A549 (cell line): ENCODE measurements at regions not wholly inside any gene's neighbourhood (a gene's known extent, or its start where the extent isn't known, plus 50 kb on each side); places are given as distances from the start of the nearest gene placed in this dataset.

Source experiments
- NR3C1 ChIP-seq: fragments of >200 bp; sonication (Bioruptor Twin); formaldehyde crosslinking; IDR thresholded peaks from 3 replicates; pipeline ENCODE4 v1.6.1; 2017
- POLR2A ChIP-seq: IDR thresholded peaks from 2 replicates; pipeline ENCODE4 v1.6.1; 2012; ENCODE audit warnings: mild to moderate bottlenecking, low read length
- TF ChIP-seq, protein P1 (sequence below): fragments of >200 bp; sonication (Bioruptor Twin); formaldehyde crosslinking; IDR thresholded peaks from 3 replicates; pipeline ENCODE4 v1.5.1; 2016

DNA sequence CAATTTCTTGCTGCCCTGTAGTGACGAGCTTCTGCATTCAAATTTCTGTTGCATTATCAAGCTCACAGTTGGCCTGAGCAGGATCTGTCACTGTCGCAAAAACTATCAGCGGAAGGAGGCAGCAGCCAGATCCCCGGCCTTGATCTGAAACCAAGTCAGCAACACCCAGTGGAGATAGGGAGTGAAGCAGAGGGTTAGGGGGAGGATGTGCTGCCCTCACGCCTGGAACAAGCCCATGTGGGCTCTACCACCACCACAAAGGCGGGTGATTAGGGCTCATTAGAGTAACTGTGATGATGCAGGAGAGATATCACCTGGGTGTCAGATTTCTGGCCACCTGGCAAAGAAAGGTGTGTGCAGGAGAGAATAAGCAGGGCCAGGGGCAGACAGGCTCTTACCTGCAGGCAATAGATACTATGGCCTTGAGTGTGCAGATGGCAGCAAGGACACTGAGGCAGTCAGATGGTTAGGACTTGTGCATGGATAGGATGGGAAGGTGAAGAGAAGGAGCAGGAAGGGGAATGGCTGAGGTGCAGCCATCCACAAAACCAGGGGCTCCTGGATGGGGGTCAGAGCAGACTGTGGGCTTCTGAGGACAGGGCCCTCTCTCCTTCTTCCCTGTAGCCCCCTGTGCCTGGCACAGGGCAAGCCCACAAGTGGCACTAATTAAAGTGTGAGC is 417.3 kb downstream of the RPS24 start:
- TF ChIP-seq, protein P1, sequence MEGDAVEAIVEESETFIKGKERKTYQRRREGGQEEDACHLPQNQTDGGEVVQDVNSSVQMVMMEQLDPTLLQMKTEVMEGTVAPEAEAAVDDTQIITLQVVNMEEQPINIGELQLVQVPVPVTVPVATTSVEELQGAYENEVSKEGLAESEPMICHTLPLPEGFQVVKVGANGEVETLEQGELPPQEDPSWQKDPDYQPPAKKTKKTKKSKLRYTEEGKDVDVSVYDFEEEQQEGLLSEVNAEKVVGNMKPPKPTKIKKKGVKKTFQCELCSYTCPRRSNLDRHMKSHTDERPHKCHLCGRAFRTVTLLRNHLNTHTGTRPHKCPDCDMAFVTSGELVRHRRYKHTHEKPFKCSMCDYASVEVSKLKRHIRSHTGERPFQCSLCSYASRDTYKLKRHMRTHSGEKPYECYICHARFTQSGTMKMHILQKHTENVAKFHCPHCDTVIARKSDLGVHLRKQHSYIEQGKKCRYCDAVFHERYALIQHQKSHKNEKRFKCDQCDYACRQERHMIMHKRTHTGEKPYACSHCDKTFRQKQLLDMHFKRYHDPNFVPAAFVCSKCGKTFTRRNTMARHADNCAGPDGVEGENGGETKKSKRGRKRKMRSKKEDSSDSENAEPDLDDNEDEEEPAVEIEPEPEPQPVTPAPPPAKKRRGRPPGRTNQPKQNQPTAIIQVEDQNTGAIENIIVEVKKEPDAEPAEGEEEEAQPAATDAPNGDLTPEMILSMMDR = no peak
- TF ChIP-seq NR3C1 = no peak
- no peak for TF ChIP-seq POLR2A
